GM21367 (cell line): ENCODE measurements at regions not wholly inside any gene's neighbourhood (a gene's known extent, or its start where the extent isn't known, plus 50 kb on each side); places are given as distances from the start of the nearest gene placed in this dataset.
"Not testable (repeated sequence)": the region's sequence is repeated elsewhere in the genome, so short reads cannot be mapped to it uniquely, and the experiment has no call there.

Experiments used
- ATAC-seq: cut with Tn5 transposase; IDR thresholded peaks from one replicate; pipeline ENCODE4 v1.9.1; 2021; ENCODE audit not compliant: unreplicated experiment

DNA sequence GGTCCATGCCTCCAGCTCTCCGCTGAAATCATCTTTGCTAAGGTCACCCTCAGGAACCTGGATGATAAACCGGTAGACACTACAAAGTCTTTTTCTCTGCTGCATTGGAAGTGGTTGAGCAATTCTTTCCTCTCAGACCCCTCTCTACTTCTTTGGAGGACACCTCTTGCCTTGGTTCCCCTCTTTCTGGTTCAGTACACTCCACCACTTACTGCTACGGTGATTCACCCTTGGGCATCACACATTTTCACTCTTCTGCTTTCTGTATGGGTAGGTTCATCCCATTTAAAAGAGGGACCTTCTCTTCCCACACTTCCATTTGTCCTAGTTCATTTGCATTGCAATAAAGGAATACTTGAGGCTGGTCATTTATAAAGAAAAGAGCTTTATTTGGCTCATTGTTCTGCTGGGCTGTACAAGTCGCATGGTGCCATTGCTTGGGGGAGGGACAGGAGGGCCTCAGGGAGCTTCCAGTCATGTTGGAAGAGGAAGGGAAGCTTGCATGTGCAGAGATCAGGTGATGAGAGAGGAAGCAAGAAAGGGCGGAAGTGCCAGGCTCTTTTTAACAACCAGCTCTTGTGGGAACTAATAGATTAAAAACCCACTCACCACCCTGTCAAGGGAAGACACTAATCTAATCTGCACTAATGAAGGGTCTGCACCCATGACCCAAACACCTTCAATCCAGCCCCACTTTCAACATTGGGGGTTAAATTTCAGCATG lies 149.7 kb upstream of the TMEM170B start:
- ATAC-seq = no peak

GRCh38 chr6:11386726-11387125 lies 150.8 kb upstream of the TMEM170B start:
- ATAC-seq = no peak

DNA sequence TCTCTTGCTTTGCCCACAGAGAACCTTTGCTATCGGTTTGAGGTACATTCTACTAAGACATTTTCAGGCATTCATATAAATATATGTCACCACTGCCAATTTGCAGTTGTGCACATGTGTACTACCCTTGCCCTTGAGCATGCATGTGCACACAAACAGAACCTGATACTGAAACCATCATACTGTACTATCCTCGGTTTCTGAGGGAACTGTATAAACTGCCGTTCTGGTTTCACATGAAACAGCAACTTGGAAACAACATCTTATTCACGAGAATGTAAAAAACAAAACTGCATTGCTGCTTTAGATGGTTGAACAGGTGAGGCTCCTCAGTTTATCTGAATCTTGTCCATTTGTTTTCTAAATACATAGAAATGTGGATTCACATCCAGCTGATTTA lies 151.2 kb upstream of the TMEM170B start:
- peak; percentile 67 for ATAC-seq

DNA sequence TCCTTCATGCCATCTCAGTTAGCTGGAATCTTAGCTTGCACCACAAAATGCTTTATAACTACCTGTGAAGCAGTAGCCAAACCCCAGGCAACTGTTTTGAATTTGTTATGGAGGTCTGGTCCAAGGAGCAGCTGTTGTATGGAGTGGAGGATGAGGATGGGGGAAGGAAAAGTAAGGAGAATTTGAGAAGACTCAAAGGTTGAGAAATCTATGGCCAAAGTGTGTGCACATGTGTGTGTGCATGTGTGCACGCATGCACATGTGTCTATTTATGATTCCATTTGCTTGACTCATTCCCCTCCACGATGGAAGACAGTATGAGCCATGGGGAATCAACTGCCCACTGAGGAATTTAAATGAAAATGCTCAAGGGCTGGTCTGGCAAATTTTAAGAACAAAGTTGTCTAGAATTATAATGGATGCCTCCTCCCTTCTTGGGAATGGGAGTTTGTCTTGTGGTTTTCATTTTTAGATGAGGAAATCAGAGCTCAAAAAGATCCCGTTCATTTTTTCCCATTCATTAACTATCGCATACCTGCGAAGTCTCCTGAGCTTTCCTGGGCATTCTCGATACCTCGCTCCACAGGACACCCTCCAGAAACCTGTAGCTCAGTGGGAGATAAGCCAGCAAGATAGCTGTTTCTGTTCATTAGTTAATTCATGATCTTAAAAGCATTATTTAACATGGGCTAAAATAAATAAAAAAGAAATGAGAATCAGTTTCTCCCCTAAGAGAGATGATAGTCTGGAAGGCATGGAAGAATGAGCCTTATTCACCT lies 152.3 kb upstream of the NEDD9 start:
- no peak for ATAC-seq

GRCh38 chr6:11381801-11382513 lies 149.5 kb upstream of the NEDD9 start:
- peak; percentile 76 for ATAC-seq

DNA sequence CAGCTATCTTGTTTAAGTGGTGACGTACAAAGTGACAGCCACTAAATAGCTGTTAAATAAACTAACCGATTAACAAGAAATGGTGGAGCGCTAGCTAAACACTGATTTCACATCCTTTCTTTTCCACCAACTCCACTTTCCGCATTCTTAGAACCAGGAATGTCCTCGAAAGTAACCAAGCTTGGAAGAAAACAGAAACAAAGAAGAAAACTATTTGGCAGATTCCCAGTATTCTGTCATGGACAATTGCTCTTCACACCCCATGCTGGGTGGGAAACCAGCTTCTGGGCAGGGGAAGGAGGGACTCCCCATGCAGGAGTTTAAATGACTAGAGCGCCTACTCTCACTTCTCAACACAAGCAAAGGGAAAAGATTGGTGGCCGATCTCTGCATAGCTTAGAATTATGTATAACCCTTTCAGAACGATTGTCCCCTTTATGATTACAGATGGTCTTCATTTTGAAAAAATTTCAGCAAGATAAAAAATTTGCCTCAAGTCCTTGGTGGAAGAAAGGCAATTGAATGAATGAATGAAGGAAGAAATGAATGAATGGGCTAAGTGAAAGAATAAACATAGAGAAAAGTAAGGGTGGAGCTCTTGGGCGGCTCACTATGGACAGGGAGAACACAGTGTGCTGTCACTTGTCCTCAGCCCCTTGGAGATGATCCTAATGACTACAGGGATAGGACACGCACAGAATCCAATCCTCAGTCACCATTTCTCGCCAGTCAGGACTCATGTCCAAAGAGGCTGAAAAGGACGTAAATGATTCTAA lies 148.7 kb upstream of the NEDD9 start:
- ATAC-seq = no peak

GRCh38 chr6:11380549-11380948 lies 148.1 kb upstream of the NEDD9 start:
- no peak for ATAC-seq

DNA sequence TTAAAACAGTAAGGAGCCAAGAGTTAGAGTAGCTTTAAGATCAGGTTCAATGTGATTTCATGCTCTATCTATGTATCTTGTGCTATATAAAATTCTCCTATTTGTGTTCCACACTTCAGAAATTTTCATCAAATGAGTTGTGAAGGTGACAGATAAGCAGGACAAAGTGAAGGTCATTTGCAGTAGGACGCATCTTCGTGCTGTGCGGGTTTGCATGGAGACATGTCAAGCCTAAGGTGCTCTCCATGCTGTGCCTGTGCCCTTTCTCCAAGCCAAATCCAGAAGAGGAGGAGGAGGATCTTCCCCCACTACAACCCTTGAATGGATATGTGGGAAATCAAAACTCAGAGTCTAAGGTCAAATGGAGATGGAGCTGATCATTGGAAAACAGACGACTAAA lies 147.3 kb upstream of the NEDD9 start:
- ATAC-seq = no peak

GRCh38 chr6:11378639-11379038 lies 146.2 kb upstream of the NEDD9 start:
- no peak for ATAC-seq

GRCh38 chr6:11374036-11375010 lies 141.9 kb upstream of the NEDD9 start:
- ATAC-seq = peak; percentile 86

- ATAC-seq = no peak
Measured at GRCh38 chr6:11373208-11373607, 140.7 kb upstream of the NEDD9 start.

- not testable (repeated sequence) for ATAC-seq
Measured at GRCh38 chr6:11372186-11372790, 139.8 kb upstream of the NEDD9 start.

GRCh38 chr6:11370191-11371018 lies 137.9 kb upstream of the NEDD9 start:
- no peak for ATAC-seq

DNA sequence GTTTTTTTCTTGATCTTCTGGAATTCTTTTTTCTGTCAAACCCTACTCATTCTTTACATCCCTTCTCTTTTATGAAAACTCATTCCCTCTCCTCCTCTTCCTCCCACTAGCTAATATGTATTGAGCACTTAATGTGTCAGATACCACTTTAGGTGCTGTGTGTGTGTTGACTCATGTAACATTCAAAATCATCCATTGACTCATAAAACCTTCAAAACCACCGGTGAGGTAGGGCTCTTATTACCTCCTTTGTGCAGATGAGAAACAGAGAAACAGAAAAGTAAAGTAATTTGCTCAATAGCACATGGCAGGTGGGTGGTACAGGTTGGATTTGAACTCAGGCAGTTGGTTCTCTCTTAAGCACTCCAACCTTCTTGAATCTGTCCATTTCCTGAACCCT lies 136.3 kb upstream of the NEDD9 start:
- ATAC-seq = no peak

DNA sequence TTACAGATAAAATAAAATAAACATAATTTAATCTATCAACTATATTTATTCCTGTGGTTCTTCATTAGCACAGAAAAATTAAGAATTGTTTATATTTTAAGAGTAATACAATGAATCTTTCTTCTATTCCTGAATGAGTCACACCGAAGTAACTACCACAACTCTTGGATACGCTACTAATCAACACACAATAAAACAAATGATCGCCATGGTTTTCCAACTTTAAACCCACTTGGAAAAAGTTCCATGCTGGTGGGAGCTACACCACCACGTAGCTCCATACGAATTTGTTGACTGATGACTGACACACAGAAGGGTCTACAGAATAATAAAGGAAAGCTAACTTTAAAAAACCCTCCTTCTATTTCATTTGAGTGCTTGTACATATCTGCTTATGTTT lies 135.8 kb upstream of the NEDD9 start:
- no peak for ATAC-seq

DNA sequence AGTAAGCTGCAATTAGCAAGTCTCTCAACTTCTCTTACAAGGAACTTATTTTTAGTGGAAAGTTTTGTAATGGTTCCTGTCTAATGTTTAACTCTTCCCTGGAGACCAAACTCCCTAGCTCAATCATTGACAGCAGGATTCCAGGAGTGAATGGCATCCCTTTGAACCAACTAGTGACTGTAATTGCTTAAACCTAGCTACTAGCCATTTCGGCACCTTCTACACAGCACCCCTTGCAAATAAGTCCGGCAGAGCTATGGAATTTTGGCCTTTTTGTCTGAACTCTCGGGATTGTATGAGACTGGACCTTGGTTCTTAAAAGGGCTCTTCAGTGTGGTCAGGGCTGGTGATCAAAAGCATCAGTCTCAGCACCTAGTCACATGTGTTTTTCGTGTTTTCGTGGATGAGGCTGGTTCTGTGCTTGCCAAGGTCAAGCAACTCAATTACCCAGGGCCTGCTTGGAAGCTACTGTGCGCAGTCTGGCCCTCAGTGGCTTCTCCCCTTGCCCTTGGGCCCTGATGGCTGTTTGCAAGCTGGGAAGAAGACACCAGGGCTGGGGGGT lies 135.3 kb upstream of the NEDD9 start:
- ATAC-seq = no peak

DNA sequence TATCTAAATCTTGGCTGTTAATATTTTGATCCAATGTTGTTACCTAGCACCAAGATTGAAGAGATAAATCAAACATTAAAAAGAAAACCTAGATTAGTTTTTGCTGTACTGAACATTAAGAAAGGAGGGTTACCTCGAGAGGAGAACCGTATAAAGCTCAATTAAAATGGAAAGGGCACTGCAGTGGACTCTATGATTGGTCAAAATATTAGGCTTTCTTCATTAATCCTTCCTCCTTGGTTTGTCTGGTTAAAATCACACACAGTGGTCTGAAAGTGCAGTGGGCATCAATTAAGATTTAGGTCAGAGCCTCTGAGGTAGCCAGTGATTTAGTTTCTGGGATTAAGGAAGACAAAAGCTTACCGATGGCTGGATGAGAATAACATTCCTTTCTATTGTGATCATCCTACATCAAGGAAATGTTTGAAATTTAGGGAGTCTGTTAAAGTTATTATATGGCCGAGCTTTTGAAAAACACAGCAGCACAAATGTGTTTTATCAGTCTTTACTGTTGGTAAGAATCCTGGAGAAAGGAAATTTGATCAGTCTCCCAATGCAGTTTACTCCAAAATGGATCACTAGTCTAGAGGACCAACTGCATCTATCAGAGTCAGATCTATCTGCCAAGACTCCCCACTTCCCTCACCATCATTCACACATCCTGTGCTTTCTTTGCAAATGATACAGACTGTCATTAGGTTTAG lies 134.6 kb upstream of the NEDD9 start:
- ATAC-seq = no peak
